OCI-M1 (cell line): ENCODE measurements at regions not wholly inside any gene's neighbourhood (a gene's known extent, or its start where the extent isn't known, plus 50 kb on each side); places are given as distances from the start of the nearest gene placed in this dataset.
"Not testable (repeated sequence)": the region's sequence is repeated elsewhere in the genome, so short reads cannot be mapped to it uniquely, and the experiment has no call there.

Experiments used
- DNase-seq: peaks from one replicate; lab custom pipeline; 2025; lab: John Stamatoyannopoulos, UW

DNA sequence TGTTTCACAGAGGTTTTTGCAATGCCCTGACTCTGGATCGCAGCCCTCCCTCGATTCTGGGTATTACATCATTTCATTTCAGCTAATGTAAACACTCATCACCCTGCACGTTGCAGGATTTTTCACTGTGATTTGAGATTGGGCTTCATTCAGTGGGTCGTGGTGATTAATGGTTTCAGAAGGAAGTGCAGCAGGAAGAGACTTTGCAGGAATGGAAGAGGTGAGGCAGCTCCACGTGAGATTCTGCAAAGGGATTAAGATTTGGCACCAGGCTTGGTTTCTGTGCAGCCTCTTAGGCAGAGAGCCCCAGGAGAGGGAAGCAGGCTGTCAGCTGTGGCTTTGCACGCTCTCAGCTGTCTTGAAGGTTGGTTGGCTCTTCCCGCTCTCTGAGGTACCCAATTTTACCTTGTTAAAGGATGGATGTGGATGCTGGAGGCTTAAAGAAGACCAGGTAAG lies 95.2 kb downstream of the PLCE1 start:
- no peak for DNase-seq

DNA sequence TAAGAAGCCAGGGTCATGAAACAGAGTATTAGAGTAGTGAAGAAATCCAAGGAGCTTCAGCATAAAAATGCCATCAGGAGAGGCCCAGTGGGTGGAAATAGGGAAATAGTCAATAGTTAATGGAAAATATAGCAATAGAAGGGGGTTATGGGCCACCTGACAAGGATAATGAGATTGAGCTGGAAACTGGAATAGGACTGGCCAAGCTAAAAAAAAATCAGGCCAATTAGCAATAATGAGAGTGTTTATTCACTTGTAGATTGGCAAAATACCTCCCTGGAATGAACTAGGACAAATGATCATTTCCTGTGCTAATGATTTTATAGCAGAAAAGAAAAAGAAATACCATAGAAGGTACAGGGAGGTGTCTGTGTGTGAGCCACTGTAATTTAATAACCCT lies 97.9 kb downstream of the PLCE1 start:
- DNase-seq = no peak

DNA sequence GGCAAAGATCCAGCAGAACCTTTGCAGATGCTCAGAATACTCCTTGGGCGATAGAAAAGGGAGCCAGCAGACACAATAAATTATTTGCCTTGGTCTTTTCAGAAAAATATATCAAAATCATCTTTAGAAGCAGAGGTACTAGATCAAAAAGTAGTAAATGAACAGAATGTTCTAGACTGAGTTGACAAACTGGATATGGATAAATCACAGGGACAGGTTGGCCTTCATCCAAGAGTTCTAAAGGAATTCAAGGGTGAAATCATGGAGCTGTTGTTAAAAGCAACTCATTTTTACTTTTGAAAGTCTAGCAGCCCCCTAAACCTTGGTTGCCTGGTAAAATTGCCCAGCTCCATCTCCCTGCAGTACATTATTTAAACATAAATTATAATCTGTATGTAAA lies 99.1 kb downstream of the PLCE1 start:
- DNase-seq = no peak

DNA sequence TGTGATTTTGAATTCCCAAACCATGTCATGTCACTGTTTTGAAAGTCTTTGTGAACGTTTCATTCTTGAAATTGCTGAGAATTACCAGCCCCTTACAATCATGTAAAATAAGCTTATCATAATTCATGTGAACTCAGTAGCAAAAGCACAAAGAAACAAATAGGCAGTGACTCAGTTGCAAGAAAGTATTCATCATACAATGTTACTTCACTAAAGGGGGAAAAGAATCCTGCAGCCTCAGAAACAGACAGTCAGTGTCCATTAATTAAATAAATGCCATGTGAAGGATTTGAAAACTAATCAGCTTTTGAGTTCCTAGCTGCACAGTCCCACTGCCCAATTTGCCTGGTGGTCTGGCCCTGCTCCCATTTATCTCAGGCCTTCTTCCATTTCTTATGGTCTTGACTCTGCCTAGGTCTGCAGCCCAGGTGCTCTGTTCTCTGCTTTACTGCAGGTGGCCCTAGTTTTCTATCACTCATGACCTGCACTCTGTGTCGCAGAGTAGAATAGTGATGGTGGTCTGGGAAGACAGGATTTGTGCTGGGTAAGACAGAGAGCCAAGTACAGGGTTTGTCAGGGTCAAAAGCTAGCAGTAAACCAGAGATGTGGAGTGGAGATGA lies 99.7 kb downstream of the PLCE1 start:
- DNase-seq = no peak

DNA sequence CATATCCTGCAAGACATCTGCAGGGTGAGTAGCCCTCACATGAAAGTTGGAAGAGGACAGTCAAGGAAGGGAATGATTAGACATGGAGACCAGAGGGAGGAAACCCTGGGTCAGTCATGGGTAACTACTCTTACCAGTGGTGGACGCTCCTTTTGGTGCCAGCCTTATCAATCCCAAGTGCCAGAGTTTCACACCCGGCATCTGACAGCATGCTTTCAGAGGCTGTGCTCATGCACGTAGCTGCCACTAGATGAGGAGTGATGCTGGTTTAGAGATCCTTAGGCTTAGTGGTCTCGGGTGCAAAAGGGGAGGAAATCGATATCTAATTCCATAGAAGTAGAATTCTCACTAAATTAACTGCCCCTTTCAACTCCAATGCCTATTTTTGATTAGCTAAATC lies 100.8 kb downstream of the PLCE1 start:
- no peak for DNase-seq

DNA sequence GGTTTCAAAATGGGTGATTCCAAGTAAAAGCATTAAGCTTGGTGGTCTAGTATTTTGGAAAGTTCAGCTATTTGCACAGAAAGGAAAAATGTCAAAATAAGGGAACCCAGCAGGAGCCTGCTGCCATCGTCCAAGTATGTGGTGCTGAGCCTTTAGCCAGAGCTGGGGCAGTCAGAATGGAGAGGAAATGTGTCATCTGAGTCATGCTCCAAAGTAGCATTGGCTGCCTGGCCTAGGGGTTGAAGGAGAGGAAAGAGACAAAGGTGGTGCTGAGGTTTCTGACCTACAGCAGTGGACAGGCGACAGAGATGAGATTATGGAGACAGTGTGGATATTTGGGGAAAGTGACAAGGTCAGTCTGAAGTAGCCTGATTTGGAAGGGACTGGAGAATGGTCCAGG lies 103.9 kb downstream of the PLCE1 start:
- no peak for DNase-seq

DNA sequence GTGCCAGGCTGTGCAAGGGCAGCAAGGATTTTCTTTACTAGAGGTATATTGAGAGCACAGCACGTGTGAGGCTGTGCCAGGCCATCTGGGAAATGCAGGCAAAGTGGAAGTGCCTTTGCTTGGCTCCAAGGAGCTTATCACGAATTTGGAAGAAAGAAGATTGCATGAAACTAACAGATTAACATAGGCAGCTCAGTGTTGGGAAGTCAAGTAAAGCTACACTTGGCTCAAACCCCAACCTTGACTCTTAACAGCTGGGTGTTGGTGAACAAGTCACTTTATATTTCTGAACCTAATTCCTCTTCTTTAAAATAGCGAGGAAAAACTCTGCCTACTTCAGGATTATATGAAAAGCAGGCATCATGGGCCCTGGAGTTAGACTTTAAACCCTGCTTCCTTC lies 105.2 kb downstream of the PLCE1 start:
- DNase-seq = no peak

DNA sequence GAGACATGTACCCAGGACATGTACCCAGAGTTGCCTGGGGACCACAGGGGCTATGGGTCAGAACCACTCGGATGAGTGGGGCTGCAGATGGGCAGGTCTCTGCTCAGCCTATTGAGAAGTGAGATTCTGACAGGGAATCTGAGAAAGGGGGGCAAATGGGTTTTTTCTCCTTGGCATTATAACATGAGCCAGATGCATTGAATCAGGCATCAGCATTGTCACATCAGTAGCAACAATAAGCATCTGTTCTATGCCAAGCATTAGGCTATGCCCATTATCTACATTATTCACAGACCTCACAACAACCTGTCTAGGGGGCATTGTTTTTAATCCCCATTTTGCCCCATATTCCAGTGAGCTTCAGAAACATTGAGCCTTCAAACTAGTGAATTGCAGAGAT lies 108.2 kb downstream of the PLCE1 start:
- DNase-seq = no peak

DNA sequence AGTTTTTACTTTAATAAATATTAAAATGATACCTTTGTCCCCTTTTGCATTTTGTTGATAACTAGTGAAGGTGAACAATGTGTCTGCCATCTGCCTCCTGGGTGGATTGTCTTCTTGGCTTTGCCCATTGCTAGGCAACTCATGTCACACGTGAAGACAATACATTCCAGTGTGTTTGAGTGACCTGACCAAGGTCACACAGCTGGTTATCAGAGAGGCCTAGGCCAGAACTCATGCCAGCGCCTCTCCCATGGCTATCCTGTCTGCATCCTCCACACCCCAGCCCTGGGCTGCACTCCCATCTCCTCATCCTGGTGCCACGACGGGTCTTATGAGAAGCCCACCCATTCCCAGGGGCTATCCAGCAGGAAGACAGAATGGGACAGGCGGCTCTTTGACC lies 108.7 kb downstream of the PLCE1 start:
- DNase-seq = no peak

DNA sequence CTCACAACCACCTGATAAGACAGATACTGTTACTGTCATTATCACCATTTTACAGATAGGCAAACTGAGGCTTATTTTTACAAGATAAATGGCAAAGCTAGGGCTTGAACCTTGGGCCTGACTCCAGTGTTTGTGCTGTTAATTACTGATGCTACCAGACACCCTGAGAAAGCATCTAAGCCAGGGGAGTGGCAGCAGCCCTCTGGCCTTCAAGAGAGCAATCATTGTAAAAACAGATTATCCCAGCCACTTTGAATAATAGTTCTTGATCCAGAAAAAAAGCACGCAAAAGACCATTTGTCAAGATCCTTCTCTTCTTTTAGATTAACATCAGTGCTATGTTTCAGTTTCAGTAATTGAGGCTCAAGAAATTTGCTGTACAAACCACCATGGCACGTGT lies 109.5 kb downstream of the PLCE1 start:
- DNase-seq = no peak

DNA sequence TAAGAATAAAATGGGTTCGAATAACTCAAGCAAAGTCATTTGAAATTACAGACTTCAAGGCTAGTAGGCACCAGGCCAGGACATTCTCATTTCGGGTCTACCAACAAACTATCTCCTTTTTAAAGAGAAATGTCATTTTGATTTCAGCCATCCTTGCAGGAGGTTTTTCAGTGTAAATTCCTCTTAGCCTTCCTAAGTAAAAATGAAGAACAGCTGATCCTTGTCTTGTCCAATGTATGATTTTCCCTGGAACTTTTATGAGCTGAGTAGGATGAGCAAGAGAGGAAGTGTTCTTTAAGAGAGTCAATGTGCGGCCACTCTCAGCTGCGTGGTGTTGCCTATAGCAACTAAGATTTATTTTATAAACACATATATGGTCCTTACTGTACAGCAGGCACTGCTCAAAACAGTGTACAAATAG lies 110.1 kb downstream of the PLCE1 start:
- DNase-seq = no peak

DNA sequence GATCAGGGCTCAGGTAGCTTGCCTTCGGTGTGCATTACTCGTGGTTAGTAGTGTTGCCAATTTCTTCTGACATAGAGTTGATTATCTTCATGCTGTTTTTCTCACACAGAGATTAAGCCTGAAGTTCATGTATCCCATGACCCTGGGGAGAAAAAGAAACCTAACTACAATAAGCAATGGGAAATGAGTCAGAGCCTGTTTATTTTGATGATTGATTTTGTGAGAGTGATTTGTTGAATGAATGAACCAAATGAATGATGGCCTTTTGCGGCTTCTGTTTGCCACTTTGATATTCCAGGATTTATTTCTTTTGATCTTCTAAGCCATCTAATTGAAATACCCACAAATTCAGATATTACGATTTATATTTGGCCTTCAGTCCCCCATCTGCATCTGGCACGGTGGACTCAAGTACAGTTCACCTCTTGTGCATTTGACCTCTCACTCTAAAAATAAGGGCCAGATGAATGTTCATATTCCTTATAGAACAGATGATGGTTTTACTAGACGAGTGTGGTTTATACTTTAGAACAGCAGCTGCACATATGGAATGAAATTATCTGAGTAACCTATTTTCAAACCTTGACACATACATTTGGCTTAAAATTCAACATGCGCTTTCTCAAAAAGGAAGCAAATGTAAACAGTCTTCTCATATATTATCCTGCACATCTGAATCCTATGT lies 110.7 kb downstream of the PLCE1 start:
- DNase-seq = no peak

DNA sequence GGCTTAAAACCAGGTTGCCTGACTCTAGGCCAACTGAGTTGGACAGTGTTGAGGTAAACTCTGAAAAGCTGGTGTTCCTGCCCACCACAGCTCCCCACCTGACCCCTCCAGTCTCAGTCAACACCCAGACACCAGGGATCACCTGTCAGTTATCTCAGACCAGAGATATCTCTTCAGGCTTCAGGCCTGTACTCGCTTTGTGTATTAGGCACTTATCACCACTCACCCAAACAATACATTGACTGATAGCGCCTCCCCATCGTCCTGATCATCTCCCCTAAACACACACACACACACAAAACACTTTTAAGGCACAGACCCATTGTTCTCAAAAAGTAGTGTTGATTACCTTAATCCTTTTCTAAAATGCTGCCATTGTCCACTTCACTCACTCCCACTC lies 111.5 kb downstream of the PLCE1 start:
- no peak for DNase-seq

DNA sequence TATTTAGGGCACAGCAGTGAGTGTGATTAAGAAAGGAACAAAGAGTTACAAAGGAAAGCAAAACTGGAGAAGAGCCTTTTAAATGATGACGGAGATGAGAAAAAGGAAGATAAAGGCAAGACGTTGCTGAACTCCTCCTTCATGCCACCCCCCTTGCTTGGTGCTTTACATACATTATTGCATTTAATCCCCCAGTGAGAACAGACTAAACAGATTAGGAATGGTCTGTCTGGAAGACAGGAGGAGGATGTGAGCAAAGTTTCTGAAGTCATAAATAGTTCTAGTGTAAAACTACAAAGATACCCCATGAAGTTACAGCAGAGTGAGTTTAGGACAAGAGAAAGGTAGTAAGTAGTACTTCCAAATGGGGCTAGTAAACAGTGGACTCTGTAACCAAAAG lies 113.5 kb downstream of the PLCE1 start:
- DNase-seq = no peak

DNA sequence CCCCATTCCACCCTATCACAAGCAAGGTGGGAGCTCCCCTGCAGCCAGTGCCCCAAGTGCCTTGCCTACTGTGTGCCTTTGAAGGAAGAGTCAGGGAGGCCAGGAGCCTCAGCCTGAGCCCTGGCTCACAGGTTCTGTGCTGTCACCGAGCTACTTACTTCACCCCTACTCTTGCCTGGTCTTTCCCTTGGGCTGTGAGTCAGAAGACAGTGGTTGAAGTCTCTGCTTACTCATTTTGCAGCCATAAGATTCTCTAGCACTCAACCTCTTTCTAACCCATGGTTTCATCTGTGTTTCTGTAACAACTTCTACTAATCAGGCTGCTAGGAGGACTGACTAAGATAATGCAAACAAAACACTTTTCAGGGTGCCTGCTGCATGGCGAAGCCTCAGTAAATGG lies 114.5 kb downstream of the PLCE1 start:
- no peak for DNase-seq

DNA sequence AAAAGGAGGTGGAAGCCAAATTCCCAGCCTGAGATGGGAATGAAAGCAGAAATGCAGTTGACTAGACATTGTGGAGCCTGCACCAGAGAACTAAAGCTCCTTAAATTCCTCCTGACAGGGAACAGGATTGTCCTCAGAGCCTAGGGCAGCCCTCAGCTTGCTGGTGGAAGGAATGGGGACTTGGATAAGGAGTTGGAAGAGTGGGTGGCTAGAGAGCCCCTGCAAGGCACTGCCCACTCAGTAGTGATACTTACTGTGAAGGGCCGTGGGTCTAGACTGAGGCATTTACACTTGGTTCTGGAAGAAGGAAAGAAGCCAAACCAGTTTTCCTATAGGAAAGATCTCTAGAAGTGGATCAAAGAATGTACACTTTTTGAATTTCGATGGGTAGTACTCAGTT lies 117.6 kb downstream of the PLCE1 start:
- DNase-seq = no peak

DNA sequence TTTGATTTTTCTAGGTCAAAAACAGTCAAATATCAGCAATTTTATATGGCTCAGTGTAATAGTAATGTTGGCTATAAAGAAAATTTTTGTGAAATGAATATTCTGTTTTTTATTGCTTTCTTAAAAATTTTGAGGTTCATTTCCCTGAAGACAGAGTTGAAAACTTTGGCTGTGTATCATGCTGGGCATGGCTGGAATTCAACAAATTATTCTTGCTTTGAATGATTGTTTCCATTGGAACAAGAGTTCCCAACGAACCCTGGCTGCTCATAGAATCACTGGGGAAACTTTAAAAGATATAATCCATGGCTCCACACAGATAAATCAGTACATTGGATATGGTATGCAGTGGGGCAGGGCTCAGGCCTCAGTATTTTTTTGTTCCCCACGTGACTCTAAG lies 118.6 kb downstream of the PLCE1 start:
- DNase-seq = no peak

DNA sequence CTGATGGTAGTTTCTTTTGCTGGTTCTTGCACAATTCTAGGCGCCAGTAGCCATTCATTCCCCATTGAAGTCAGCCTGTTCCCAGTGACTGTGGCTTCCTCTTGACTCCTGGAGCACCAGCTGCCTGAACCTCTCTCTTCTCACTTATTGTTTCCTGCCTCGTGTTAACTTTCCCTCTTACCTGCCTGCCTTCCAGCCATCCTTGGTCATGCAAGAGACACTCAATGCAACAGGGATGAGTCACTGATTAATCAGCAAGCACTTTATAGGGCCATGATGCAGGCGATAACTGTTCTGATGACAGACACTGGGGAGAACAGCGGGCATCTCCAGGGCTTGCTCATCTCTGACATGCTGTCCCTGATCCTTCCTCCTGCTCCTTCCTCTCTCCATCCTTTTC lies 122.0 kb downstream of the PLCE1 start:
- no peak for DNase-seq

DNA sequence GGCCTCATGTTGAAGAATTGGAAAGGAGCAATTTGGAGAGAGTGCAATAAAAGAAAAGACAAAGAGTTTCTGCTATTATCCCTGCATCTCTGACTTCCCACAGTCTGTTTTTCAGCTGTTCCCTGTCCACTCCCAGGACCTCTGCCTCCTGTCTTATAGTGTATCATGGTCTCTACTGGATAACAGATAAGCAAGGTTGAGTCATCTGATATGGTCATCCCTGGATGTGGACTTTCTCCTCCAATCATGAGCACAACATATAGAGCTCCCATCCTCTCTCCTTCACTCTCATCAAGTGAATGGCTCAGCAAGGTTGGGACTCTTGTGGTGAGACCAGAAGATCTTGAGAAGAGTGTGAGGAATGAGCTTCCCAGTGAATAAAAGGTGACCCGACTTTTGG lies 123.1 kb downstream of the PLCE1 start:
- DNase-seq = no peak

DNA sequence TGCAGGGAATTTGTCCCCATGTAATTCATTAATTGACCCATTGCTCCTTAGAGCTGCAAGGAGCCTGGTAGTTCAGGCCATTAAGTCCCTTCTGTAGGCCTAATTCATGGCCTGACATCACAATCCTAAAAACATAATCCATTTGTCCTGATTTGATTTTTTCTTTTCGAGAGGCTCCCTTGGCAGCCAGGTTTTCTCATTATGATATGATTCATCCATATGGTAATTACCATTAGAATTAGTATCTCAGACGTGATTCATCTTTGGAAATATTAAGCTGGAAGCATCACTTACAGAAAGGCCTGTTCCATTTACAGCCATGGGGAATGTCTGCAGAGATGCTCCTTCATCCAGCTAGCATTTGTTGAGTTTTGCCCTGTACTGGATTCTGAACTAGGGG lies 128.5 kb downstream of the PLCE1 start:
- no peak for DNase-seq

DNA sequence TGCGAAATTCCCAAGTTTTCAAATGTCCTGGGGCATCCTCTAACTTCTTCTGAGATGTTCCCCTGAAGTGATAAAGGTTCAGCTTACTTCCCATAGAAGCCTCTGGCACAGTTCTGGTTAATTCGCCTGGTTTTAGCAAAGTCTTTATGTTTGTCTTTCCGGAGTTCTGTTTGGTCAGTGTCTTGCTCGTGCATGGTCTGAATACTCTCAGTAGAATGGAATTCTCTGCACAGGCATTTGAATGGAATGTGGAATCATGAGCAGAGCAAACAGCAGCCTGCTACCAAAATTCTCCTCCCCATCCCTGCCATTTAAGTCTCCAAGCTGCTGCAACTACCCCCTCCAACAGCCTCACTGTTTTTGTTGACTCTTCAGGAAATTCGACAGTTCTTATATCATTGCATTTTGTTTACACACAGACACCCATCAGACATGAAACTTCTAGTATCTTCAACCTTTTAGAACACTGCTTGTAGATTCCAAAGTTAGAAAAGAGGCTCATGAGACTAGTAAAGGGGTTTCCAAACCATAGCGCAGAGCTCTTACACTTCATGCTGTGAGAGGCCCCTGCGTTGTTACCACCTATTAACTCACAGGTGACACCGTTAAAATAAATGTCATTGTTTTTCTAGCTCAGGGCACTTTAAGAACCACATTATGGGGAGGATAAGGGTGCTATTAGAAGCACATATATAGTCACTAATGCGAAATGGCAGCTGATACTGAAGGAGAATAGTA lies 129.7 kb downstream of the PLCE1 start:
- DNase-seq = no peak

DNA sequence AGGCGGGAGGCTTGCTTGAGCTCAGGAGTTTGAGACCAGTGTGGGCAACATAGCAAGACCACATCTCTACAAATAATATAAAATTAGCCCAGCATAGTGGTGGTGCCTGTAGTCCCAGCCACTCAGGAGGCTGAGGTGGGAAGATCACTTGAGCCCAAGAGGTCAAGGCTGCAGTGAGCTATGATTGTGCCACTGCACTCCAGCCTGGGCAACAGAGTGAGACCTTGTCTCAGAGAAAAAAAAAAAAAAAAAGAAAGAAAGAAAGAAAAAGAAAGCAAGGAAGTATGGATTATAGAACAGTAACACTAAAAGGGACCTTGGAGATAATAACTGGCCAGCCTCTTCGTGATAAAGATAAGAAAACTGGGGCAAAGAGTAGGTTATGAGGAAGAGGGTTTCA lies 130.4 kb downstream of the PLCE1 start:
- not testable (repeated sequence) for DNase-seq

DNA sequence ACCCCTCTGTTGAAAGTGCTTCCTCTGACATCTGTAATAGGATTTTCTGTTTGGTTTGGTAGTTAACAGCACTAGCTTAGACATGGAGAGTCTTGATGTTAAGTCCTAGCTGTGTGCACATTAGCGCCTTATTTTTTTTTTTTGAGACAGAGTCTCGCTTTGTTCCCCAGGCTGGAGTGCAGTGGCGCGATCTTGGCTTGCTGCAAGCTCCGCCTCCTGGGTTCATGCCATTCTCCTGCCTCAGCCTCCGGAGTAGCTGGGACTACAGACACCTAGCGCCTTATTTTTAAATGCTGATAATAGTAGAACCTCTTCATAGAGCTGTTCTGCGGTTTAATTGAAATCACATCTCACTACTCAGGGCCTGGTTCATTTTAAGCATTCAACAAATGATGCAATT lies 131.5 kb downstream of the PLCE1 start:
- not testable (repeated sequence) for DNase-seq
